Breast epithelium (tissue), 3 donors: ENCODE measurements at regions not wholly inside any gene's neighbourhood (a gene's known extent, or its start where the extent isn't known, plus 50 kb on each side); places are given as distances from the start of the nearest gene placed in this dataset.

Experiments
- CTCF ChIP-seq, 3 donors: fragments of 450-650 bp; IDR thresholded peaks; one replicate each; pipeline ENCODE4 v1.5.1; 2016 to 2017; ENCODE audit warnings: antibody characterized with exemption in 3 of 3, mild to moderate bottlenecking in 3 of 3, moderate library complexity in 3 of 3
- POLR2A ChIP-seq: fragments of 450-650 bp; IDR thresholded peaks from one replicate; pipeline ENCODE4 v1.6.1; 2016; ENCODE audit warnings: antibody characterized with exemption, mild to moderate bottlenecking, moderate library complexity
- POLR2AphosphoS5 ChIP-seq, 3 donors: sonication (generic); formaldehyde crosslinking; IDR thresholded peaks; one replicate each; pipeline ENCODE4 v1.6.1; 2017; ENCODE audit warnings: antibody characterized with exemption in 3 of 3

DNA sequence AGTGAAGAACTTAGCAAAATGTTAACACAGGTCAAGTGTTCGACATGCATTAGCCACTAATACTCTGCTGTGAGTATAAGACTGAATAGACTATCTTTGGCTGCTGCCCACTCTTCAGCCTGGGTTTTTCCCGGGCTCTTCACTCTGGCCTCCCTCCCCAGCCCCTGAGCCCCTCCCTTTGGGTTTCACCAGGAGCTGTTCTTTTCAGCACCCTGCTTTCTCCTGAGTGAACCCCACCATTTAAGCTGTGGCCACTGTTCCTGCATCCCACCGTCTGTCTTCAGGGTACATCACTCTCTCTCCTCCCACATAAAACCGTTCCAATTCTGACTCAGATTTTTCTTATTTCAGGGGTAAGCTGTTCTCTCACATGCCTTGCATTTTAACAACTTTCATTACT, 92.0 kb upstream of the ASIC2 start:
- TF ChIP-seq POLR2A (no peak), POLR2AphosphoS5 (IDR thresholded peaks at IDR 0.05) (no peak), CTCF (IDR thresholded peaks at IDR 0.05) (no peak)
